Ascending aorta (tissue), 2 donors: ENCODE measurements at regions not wholly inside any gene's neighbourhood (a gene's known extent, or its start where the extent isn't known, plus 50 kb on each side); places are given as distances from the start of the nearest gene placed in this dataset.
"Not testable (repeated sequence)": the region's sequence is repeated elsewhere in the genome, so short reads cannot be mapped to it uniquely, and the experiment has no call there.

Experiments used
- DNase-seq, 2 donors: peaks; one replicate each; pipeline ENCODE4 v3.0.0-alpha.2; 2019; ENCODE audit warnings: low spot score in 2 of 2
- H3K27ac ChIP-seq, 2 donors: fragments of 200-600 bp; sonication (generic); one replicate each; pipeline ENCODE4 v1.5.1; 2016 to 2017; ENCODE audit warnings: mild to moderate bottlenecking in 1 of 2
- H3K27me3 ChIP-seq: fragments of 200-600 bp; sonication (generic); one replicate; pipeline ENCODE4 v1.5.1; 2017
- H3K36me3 ChIP-seq, 2 donors: fragments of 200-600 bp; sonication (generic); one replicate each; pipeline ENCODE4 v1.5.1; 2016
- H3K4me1 ChIP-seq, 2 donors: fragments of 200-600 bp; sonication (generic); one replicate each; pipeline ENCODE4 v1.5.1; 2016 to 2017; ENCODE audit warnings: mild to moderate bottlenecking in 1 of 2
- H3K4me3 ChIP-seq, 2 donors: fragments of 200-600 bp; sonication (generic); one replicate each; pipeline ENCODE4 v1.5.1; 2016 to 2017; ENCODE audit warnings: mild to moderate bottlenecking in 1 of 2
- H3K9me3 ChIP-seq, 2 donors: fragments of 200-600 bp; sonication (generic); one replicate each; pipeline ENCODE4 v1.5.1; 2016
- CTCF ChIP-seq, 3 experiments: fragments of 200-600 bp in 2 of 3; fragments of 450-650 bp in 1 of 3; sonication (generic) in 2 of 3; IDR thresholded peaks; one replicate each; pipeline ENCODE4 v1.5.1; 2016 to 2019; ENCODE audit warnings: antibody characterized with exemption in 3 of 3, mild to moderate bottlenecking in 1 of 3, moderate library complexity in 1 of 3
- intact Hi-C: fragments of 100-400 bp; cut with DNase I; formaldehyde crosslinking; loops from one replicate; pipeline ENCODE4 v1.15.1; 2023

- Histone ChIP-seq H3K4me3 (no peak overlapping the region), H3K9me3 (peaks cover 0 to 3% of the 10 kb centered on the region in 2 donors), H3K4me1 (peaks cover 0 to 3% of the 10 kb centered on the region in 2 donors), H3K27ac (no peak overlapping the region), H3K27me3 (no peaks in the 10 kb centered on the region), H3K36me3 (no peaks in the 10 kb centered on the region)
- DNase-seq, result no peak
- intact Hi-C loops, result no loop called here
- TF ChIP-seq CTCF (IDR thresholded peaks at IDR 0.05), result no peak
Measured at GRCh38 chr7:120190109-120190508, 82.9 kb upstream of the KCND2 start.

- Histone ChIP-seq H3K36me3 (no peaks in the 10 kb centered on the region), H3K27ac (no peak overlapping the region), H3K4me1 (peaks cover 0 to under 1% of the 10 kb centered on the region in 2 donors), H3K9me3 (peaks cover 0 to 3% of the 10 kb centered on the region in 2 donors), H3K27me3 (no peaks in the 10 kb centered on the region), H3K4me3 (no peak overlapping the region)
- intact Hi-C loops, result no loop called here
- TF ChIP-seq CTCF (IDR thresholded peaks at IDR 0.05), result no peak
- no peak for DNase-seq
Measured at GRCh38 chr7:120190566-120190965, 82.4 kb upstream of the KCND2 start.

GRCh38 chr7:120191423-120191822, 81.6 kb upstream of the KCND2 start:
- H3K4me1 ChIP-seq, H3K27ac ChIP-seq, DNase-seq, intact Hi-C loops, H3K27me3 ChIP-seq, H3K36me3 ChIP-seq, H3K9me3 ChIP-seq, H3K4me3 ChIP-seq: not testable (repeated sequence)

- Histone ChIP-seq H3K27ac (no peak overlapping the region), H3K4me3 (no peak overlapping the region), H3K4me1 (no peaks in the 10 kb centered on the region), H3K36me3 (no peaks in the 10 kb centered on the region), H3K9me3 (no peaks in the 10 kb centered on the region), H3K27me3 (no peaks in the 10 kb centered on the region)
- no peak for DNase-seq
- no peak for TF ChIP-seq CTCF (IDR thresholded peaks at IDR 0.05)
- intact Hi-C loops, result no loop called here
Measured at GRCh38 chr7:120201290-120201689, 71.7 kb upstream of the KCND2 start.

GRCh38 chr7:120205101-120205500, 67.9 kb upstream of the KCND2 start:
- no peak for TF ChIP-seq CTCF (IDR thresholded peaks at IDR 0.05)
- H3K27ac ChIP-seq, result no peak overlapping the region
- H3K4me3 ChIP-seq, result no peak overlapping the region
- no peak for DNase-seq
- H3K36me3 ChIP-seq, result no peaks in the 10 kb centered on the region
- no peaks in the 10 kb centered on the region for H3K27me3 ChIP-seq
- intact Hi-C loops, result no loop called here
- H3K4me1 ChIP-seq, result no peaks in the 10 kb centered on the region
- no peaks in the 10 kb centered on the region for H3K9me3 ChIP-seq

- H3K27me3 ChIP-seq, result no peaks in the 10 kb centered on the region
- H3K4me3 ChIP-seq, result no peak overlapping the region
- no peak for TF ChIP-seq CTCF (IDR thresholded peaks at IDR 0.05)
- H3K36me3 ChIP-seq, result no peaks in the 10 kb centered on the region
- no peaks in the 10 kb centered on the region for H3K4me1 ChIP-seq
- H3K9me3 ChIP-seq, result no peaks in the 10 kb centered on the region
- no peak for DNase-seq
- intact Hi-C loops, result no loop called here
- no peak overlapping the region for H3K27ac ChIP-seq
Measured at GRCh38 chr7:120207037-120207436, 65.9 kb upstream of the KCND2 start.
